H9 (cell line): ENCODE measurements at regions not wholly inside any gene's neighbourhood (a gene's known extent, or its start where the extent isn't known, plus 50 kb on each side); places are given as distances from the start of the nearest gene placed in this dataset.

ENCODE experiments used
- DNase-seq: peaks from one replicate; pipeline ENCODE4 v3.0.0-alpha.2; 2017
- H2AFZ ChIP-seq: one replicate; pipeline ENCODE4 v1.6.1; 2013; ENCODE audit warnings: mild to moderate bottlenecking, low read length, control low read depth, moderate library complexity
- H2AK5ac ChIP-seq: 2 replicates; pipeline ENCODE4 v1.6.1; 2013; ENCODE audit warnings: low read length, control low read depth, mixed read lengths; ENCODE audit not compliant: insufficient read length
- H2BK120ac ChIP-seq: one replicate; pipeline ENCODE4 v1.6.1; 2013; ENCODE audit warnings: low read depth, mild to moderate bottlenecking, low read length, control low read depth, inconsistent platforms; ENCODE audit not compliant: poor library complexity, severe bottlenecking
- H2BK12ac ChIP-seq: 2 replicates; pipeline ENCODE4 v1.6.1; 2013; ENCODE audit warnings: low read length, control low read depth, mixed read lengths, low read depth; ENCODE audit not compliant: insufficient read length
- H2BK15ac ChIP-seq: 2 replicates; pipeline ENCODE4 v1.6.1; 2013; ENCODE audit warnings: low read depth, low read length, control low read depth
- H2BK20ac ChIP-seq: one replicate; pipeline ENCODE4 v1.6.1; 2013; ENCODE audit warnings: low read depth, mild to moderate bottlenecking, low read length, control low read depth, inconsistent platforms; ENCODE audit not compliant: poor library complexity, severe bottlenecking
- H2BK5ac ChIP-seq: 2 replicates; pipeline ENCODE4 v1.6.1; 2013; ENCODE audit warnings: low read length, control low read depth, mixed read lengths; ENCODE audit not compliant: insufficient read length
- H3K14ac ChIP-seq: 2 replicates; pipeline ENCODE4 v1.6.1; 2013; ENCODE audit warnings: low read length, control low read depth; ENCODE audit not compliant: insufficient read depth
- H3K18ac ChIP-seq: 2 replicates; pipeline ENCODE4 v1.6.1; 2013; ENCODE audit warnings: low read depth, mild to moderate bottlenecking, mixed read lengths, low read length, control low read depth; ENCODE audit not compliant: insufficient read length
- H3K23ac ChIP-seq: 2 replicates; pipeline ENCODE4 v1.6.1; 2013; ENCODE audit warnings: low read length, control low read depth, mixed read lengths, low read depth; ENCODE audit not compliant: insufficient read length
- H3K23me2 ChIP-seq: 2 replicates; pipeline ENCODE4 v1.6.1; 2013; ENCODE audit warnings: low read depth, mild to moderate bottlenecking, mixed read lengths, low read length, control low read depth; ENCODE audit not compliant: insufficient read length, poor library complexity, severe bottlenecking
- H3K27ac ChIP-seq: 2 replicates; pipeline ENCODE4 v1.5.1; 2013; ENCODE audit warnings: low read length, control low read depth, mixed read lengths, low read depth; ENCODE audit not compliant: insufficient read length
- H3K27me3 ChIP-seq: 2 replicates; pipeline ENCODE4 v1.6.1; 2013; ENCODE audit warnings: low read length, control low read depth, inconsistent platforms; ENCODE audit not compliant: insufficient read depth
- H3K4ac ChIP-seq: 2 replicates; pipeline ENCODE4 v1.6.1; 2013; ENCODE audit warnings: low read depth, mild to moderate bottlenecking, control low read depth, inconsistent platforms, low read length, moderate library complexity
- H3K4me1 ChIP-seq: 2 replicates; pipeline ENCODE4 v1.6.1; 2013; ENCODE audit warnings: low read length, control low read depth, inconsistent platforms; ENCODE audit not compliant: insufficient read depth
- H3K4me2 ChIP-seq: 2 replicates; pipeline ENCODE4 v1.6.1; 2013; ENCODE audit warnings: low read length, control low read depth, mixed read lengths; ENCODE audit not compliant: insufficient read length, insufficient read depth
- H3K56ac ChIP-seq: 2 replicates; pipeline ENCODE4 v1.6.1; 2013; ENCODE audit warnings: low read depth, mild to moderate bottlenecking, mixed read lengths, low read length, control low read depth; ENCODE audit not compliant: insufficient read length
- H3K79me1 ChIP-seq: 2 replicates; pipeline ENCODE4 v1.6.1; 2013; ENCODE audit warnings: low read depth, mild to moderate bottlenecking, moderate library complexity, low read length, control low read depth, inconsistent platforms; ENCODE audit not compliant: insufficient read depth, poor library complexity, severe bottlenecking
- H3K79me2 ChIP-seq: 2 replicates; pipeline ENCODE4 v1.6.1; 2013; ENCODE audit warnings: low read length, control low read depth, inconsistent platforms; ENCODE audit not compliant: insufficient read depth
- H3K9ac ChIP-seq: 2 replicates; pipeline ENCODE4 v1.6.1; 2013; ENCODE audit warnings: low read length, control low read depth, mixed read lengths; ENCODE audit not compliant: insufficient read length; ENCODE audit errors: extremely low read depth
- H3K9me3 ChIP-seq: one replicate; pipeline ENCODE4 v1.6.1; 2013; ENCODE audit warnings: low read depth, low read length, inconsistent platforms; ENCODE audit not compliant: control insufficient read depth
- H3T11ph ChIP-seq: one replicate; pipeline ENCODE4 v1.6.1; 2013; ENCODE audit warnings: mild to moderate bottlenecking, low read length, control low read depth, inconsistent platforms
- H4K20me1 ChIP-seq: one replicate; pipeline ENCODE4 v1.6.1; 2013; ENCODE audit not compliant: control insufficient read depth, insufficient read length, insufficient read depth
- H4K5ac ChIP-seq: 2 replicates; pipeline ENCODE4 v1.6.1; 2013; ENCODE audit warnings: low read depth, mild to moderate bottlenecking, mixed read lengths, low read length, control low read depth; ENCODE audit not compliant: insufficient read length
- H4K8ac ChIP-seq: replicated peaks from 2 replicates; pipeline ENCODE4 v1.6.1; 2013; ENCODE audit warnings: low read length, control low read depth, mixed read lengths, low read depth; ENCODE audit not compliant: insufficient read length
- H4K91ac ChIP-seq: 2 replicates; pipeline ENCODE4 v1.6.1; 2013; ENCODE audit warnings: low read depth, mild to moderate bottlenecking, moderate library complexity, mixed read lengths, low read length, control low read depth; ENCODE audit not compliant: insufficient read length
- H3K27ac Mint-ChIP-seq, 3 experiments: 2 replicates in 2 of 3; 3 replicates in 1 of 3; pipeline ENCODE4 v1.8.0; 2020 to 2021; ENCODE audit warnings: mixed read lengths in 3 of 3, mild to moderate bottlenecking in 1 of 3, moderate library complexity in 1 of 3
- H3K27me3 Mint-ChIP-seq: 2 replicates; pipeline ENCODE4 v1.8.0; 2021; ENCODE audit warnings: low read depth, mild to moderate bottlenecking, moderate library complexity, mixed read lengths
- H3K36me3 Mint-ChIP-seq, 3 experiments: 2 replicates in 2 of 3; 3 replicates in 1 of 3; pipeline ENCODE4 v1.8.0; 2020 to 2021; ENCODE audit warnings: low read depth in 3 of 3, mixed read lengths in 3 of 3; ENCODE audit not compliant: insufficient read depth in 1 of 3
- H3K4me1 Mint-ChIP-seq, 2 experiments: 2 replicates each; pipeline ENCODE4 v1.8.0; 2020; ENCODE audit warnings: mixed read lengths in 2 of 2
- H3K4me3 Mint-ChIP-seq, 2 experiments: 2 replicates in 1 of 2; 3 replicates in 1 of 2; pipeline ENCODE4 v1.8.0; 2020 to 2021; ENCODE audit warnings: mild to moderate bottlenecking in 2 of 2, mixed read lengths in 2 of 2, moderate library complexity in 1 of 2
- H3K9me3 Mint-ChIP-seq, 2 experiments: 2 replicates in 1 of 2; 3 replicates in 1 of 2; pipeline ENCODE4 v1.8.0; 2020; ENCODE audit warnings: mild to moderate bottlenecking in 2 of 2, mixed read lengths in 2 of 2, moderate library complexity in 1 of 2
- CTCF ChIP-seq: fragments of 200-600 bp; sonication (generic); conservative IDR thresholded peaks from 3 replicates; pipeline ENCODE4 v1.8.0; 2021; ENCODE audit warnings: antibody characterized with exemption, mild to moderate bottlenecking
- WGBS: extraction: QIAGEN DNeasy Blood & Tissue Kit; methylation state at CpG from one replicate; pipeline ENCODE4 v1.1.7; 2013; ENCODE audit warnings: missing lambda C conversion rate, low lambda C conversion rate, mixed read lengths; ENCODE audit not compliant: insufficient read length; ENCODE audit errors: extremely low coverage; 5-methylcytosine and 5-hydroxymethylcytosine counted together

DNA sequence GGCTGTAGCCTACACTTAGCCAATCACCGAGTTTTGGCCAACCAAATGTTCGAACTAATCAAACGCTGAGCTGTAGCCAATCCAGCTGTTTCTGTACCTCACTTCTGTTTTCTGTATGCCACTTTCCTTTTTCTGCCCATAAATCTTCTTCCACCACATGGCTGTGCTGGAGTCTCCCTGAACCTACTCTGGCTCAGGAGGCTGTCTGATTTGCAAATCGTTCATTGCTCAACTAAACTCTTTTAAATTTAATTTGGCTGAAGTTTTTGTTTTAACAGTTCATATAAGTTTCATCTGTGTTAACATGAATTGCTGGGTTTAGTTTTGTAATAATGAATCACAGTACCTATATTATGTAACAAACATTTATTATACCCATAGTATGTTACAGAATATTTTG, 160.7 kb upstream of the PCDH7 start:
- no CpG with 5 or more reads among the region's 4 CpGs for WGBS
- H3K9ac ChIP-seq = no peak overlapping the region
- no peak for DNase-seq
- H3K27ac ChIP-seq = no peak overlapping the region
- Mint-ChIP-seq H3K9me3 (peaks cover 2 to 5% of the 10 kb centered on the region in 2 experiments; a peak in 3 of 5 replicates), H3K27me3 (no peaks in the 10 kb centered on the region), H3K36me3 (peaks cover 0 to 2% (median 0%) of the 10 kb centered on the region in 3 experiments; a peak in 1 of 7 replicates), H3K4me3 (no peak overlapping the region), H3K4me1 (no peaks in the 10 kb centered on the region), H3K27ac (no peak overlapping the region)
- no peak overlapping the region for H2BK12ac ChIP-seq
- H2BK20ac ChIP-seq = no peak overlapping the region
- no peaks in the 10 kb centered on the region for H4K20me1 ChIP-seq
- no peak overlapping the region for H4K91ac ChIP-seq
- no peak for TF ChIP-seq CTCF
- H3K4me1 ChIP-seq = no peaks in the 10 kb centered on the region
- H3K23ac ChIP-seq = no peak overlapping the region
- H3K27me3 ChIP-seq = no peaks in the 10 kb centered on the region
- H3K14ac ChIP-seq = no peak overlapping the region
- H3K18ac ChIP-seq = no peak overlapping the region
- no peak overlapping the region for H3K4me2 ChIP-seq
- H3K9me3 ChIP-seq = no peaks in the 10 kb centered on the region
- H3K56ac ChIP-seq = no peak overlapping the region
- H2BK120ac ChIP-seq = no peak overlapping the region
- H2BK5ac ChIP-seq = no peak overlapping the region
- H2AFZ ChIP-seq = no peak overlapping the region
- H2BK15ac ChIP-seq = no peak overlapping the region
- no peaks in the 10 kb centered on the region for H3K23me2 ChIP-seq
- H3K4ac ChIP-seq = no peak overlapping the region
- no peak overlapping the region for H4K8ac ChIP-seq
- H3K79me2 ChIP-seq = no peaks in the 10 kb centered on the region
- no peak overlapping the region for H4K5ac ChIP-seq
- no peaks in the 10 kb centered on the region for H3K79me1 ChIP-seq
- no peak overlapping the region for H3T11ph ChIP-seq
- no peak overlapping the region for H2AK5ac ChIP-seq
